ENCODE measurements at regions not wholly inside any gene's neighbourhood (a gene's known extent, or its start where the extent isn't known, plus 50 kb on each side); places are given as distances from the start of the nearest gene placed in this dataset.
"Not testable (repeated sequence)": the region's sequence is repeated elsewhere in the genome, so short reads cannot be mapped to it uniquely, and the experiment has no call there.

DNA sequence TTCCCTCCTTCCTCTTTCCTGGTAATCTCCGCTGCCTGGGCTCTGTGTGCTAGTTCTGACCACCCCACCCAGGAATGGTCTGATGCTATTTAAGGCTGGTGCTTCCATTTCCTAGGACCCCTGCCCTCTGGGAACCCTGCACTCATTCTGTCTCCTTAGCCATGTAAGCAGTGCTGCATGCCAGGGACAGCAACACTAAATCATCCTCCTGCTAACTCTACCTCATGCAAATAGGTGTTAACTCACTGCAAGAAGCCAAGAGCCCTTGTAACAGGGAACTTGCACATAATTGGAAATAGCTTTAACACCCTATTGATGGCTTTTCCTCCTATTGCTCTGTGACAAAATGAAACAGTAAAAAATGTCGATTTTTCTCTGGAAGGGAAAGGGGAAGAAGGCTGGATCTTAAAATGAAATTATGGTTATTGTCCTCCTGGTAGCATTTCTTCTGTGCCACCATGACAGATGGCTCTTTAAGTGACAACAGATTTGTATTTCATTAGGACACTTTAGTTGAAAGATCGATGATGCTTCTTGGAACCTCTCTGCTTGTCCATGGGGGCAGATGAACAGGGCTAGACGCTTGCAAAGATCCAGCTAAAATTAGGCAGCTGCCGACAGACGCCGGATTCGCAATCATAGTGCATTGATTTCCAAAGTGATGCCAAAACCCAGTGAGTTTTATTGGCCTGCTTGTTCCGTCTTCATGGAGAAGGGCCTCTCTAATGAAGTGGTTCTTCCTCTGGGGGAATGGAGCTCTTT, 551.7 kb downstream of the MATN1 start:
- no peak for ATAC-seq
- peak; percentile 32 for DNase-seq (ENCODE audit: low spot score)
- intact Hi-C loops (cut with DNase I), result no loop called here

DNA sequence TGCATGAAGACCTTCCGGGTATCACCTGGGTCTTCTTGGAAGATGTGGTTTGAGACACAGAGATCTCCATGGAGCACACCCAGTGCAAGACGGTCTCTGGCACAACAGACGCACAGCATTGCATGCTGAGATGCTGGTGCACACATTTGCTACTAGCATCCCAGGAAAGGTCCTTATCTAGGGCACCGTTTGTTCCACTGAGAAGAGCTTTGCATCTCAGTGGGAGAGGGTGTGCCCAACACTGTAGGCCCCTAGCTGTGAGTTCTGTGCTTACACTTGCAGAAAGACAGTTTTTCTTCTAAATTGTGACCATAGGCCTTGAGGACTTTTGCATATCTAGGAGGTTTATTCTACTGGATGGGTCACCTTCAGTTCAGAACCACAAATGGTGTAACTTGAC, 554.1 kb downstream of the MATN1 start:
- DNase-seq (ENCODE audit: low spot score), result peak; percentile 27
- ATAC-seq, result no peak
- intact Hi-C loops (cut with DNase I), result no loop called here

DNA sequence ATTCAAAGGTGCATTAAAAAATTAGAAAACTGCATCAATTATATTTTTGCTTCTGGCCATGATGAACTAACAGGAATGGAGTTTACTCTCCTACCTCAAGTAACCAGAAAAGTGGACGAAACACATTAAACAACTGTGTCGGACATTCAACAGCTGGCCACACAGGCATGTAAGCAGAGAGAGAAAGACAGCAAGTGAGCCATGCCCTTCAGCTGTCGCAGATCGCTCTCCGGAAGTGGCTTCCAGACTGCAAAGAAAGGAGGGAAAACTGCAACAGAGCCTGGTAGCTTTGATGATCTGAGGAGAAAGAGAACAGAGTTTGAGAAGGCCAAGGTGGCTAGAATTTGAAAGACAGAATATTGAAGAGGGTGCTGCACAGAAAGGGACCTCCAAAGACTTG, 557.2 kb downstream of the MATN1 start:
- peak; percentile 7 for DNase-seq (ENCODE audit: low spot score)
- intact Hi-C loops (cut with DNase I), result no loop called here
- no peak for ATAC-seq

DNA sequence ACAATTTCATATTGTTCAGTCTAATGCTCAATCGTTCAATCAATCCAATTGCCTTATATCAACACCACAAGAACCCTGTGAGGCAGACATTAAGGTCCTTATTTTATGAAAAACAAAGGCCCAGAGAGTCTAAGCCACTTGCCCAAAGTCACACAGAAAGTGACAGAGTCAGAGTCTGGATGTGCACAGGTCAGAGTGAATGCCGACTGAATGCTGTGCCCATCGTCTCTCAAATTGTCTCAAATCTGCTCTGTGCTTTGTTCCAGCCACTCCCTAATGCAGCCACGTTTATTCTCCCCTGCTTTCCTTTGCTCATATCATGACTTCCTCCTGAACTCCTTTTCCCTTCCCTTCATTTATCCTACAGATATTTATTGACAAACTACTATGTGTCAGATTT, 558.3 kb downstream of the MATN1 start:
- DNase-seq (ENCODE audit: low spot score) (no peak), ATAC-seq (no peak)
- intact Hi-C loops (cut with DNase I), result no loop called here

DNA sequence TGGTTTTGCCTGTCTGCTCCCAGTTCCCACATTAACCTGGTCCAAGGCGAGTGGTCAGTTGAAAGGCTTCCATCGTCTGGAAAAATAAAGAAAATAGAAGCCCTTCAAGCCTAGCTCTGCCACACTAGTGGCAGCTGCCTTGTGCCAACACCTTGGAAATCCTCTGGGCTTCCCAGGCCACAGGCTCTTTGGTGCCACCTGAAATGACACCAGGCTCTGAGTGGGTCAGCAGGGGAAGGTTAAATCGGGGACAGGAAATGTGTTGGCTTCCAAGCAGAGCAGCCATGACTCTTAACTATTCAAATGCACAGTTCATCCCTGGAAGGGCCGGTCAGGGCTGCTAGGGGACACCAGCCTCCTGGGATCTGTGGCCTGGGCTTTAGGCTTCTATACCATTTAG, 558.7 kb downstream of the MATN1 start:
- ATAC-seq, result no peak
- intact Hi-C loops (cut with DNase I), result no loop called here
- no peak for DNase-seq (ENCODE audit: low spot score)

DNA sequence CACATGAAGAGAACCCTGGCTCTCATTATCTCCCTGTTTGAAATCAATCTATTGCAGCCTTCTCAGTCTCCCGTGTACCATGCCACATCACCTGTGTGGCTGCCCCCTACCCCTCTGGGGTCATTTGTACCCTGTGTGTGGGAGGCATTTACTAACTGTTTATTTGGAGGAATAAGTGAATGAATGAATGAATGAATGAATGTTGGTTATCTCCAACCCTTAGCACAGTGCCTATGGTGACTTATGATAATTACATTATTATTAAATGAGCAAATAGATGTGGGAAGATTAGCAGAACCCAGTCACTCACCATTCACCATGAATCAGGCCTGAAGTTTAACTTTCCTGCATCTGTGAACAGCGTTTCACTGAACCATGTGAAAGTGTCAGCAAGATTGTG, 560.8 kb downstream of the MATN1 start:
- DNase-seq (ENCODE audit: low spot score) (no peak), ATAC-seq (no peak)
- intact Hi-C loops (cut with DNase I), result no loop called here

DNA sequence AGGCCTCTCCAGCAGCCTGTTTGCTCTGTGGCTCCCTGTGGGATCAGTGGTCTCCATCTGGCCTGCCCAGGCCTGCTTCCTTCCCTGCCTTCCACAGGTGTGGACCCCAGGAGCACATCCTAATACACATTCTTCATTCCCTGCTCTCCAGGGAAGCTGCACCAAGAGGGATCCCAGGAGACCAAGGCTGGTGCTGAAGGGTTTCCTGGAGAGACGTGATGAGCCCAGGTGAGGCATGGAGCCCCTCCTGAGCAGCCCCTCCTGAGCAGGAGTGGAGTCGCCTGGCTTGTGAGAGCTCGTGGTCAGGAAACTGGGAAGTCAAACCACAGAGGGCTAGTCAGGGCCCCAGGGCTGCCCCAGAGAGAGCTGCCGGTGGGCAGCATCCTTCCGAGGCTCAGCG, 561.4 kb downstream of the MATN1 start:
- intact Hi-C loops (cut with DNase I), result no loop called here
- ATAC-seq, result no peak
- DNase-seq (ENCODE audit: low spot score), result no peak

DNA sequence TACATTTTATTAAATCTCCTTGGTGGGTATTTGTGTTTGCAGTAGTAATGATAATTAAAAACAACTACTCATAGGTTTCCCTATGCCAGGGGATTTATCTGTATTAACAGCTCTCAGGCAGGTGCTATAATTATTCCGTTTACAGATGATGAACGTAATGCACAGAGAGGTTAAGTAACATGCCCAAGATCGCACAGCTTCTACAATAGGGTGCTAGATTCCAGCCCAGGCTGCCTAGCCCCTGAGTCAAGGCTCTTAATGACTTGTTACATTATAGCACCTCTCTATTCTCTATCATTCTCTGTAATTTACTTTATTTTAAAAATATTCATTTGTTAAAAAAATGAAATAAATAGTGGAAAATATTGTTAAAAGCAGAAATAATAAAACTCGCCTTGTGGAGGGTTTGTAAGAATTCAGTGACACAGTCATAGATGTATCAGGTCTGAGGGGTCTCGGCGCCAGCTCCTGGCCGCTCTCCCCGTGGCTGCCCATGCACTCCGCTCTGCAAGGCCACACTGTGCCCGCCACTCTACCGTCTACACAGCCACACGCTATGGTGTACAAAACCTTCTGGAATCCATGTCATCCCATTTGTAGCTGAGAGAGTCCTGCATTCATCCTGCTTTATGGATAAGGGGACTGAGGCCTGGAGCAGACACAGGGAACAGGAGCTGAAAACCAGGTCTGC, 562.2 kb downstream of the MATN1 start:
- ATAC-seq (no peak), DNase-seq (ENCODE audit: low spot score) (no peak)
- intact Hi-C loops (cut with DNase I), result no loop called here

DNA sequence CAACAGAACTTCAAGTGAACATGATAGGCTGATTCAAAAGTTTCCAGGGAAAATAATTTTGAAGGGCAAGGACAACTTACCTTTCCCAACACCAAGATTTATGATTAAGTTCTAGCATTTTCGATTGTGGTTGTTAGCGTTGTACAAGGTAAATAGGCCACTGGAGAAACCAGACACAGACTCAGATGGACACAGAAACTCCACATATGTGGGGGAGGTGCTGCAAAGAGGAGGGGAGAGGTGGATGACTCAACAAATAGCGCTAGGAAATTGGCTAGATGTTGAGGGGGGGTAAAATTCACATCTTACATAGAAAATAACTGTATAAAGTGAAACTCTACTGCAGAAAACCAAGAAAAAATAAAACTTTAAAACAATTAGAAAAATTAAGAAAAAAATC, 564.4 kb downstream of the MATN1 start:
- intact Hi-C loops (cut with DNase I), result no loop called here
- ATAC-seq (no peak), DNase-seq (ENCODE audit: low spot score) (no peak)

DNA sequence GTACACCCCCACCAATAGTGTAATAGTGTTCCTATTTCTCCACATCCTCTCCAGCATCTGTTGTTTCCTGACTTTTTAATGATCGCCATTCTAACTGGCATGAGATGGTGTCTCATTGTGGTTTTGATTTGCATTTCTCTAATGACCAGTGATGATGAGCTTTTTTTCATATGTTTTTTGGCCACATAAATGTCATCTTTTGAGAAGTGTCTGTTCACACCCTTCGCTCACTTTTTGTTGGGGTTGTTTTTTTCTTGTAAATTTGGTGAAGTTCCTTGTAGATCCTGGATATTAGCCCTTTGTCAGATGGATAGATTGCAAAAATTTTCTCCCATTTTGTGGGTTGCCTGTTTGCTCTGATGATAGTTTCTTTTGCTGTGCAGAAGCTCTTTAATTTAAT, 567.7 kb downstream of the MATN1 start:
- intact Hi-C loops (cut with DNase I); DNase-seq (ENCODE audit: low spot score); ATAC-seq: not testable (repeated sequence)

DNA sequence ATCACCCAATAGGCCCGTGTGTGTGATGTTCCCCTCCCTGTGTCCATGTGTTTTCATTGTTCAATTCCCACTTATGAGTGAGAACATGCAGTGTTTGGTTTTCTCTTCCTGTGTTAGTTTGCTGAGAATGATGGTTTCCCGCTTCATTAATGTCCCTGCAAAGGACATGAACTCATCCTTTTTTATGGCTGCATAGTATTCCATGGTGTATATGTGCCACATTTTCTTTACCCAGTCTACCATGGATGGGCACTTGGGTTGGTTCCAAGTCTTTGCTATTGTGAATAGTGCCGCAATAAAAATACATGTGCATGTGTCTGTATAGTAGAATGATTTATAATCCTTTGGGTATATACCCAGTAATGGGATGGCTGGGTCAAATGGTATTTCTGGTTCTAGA, 568.1 kb downstream of the MATN1 start:
- ATAC-seq; intact Hi-C loops (cut with DNase I); DNase-seq (ENCODE audit: low spot score): not testable (repeated sequence)

DNA sequence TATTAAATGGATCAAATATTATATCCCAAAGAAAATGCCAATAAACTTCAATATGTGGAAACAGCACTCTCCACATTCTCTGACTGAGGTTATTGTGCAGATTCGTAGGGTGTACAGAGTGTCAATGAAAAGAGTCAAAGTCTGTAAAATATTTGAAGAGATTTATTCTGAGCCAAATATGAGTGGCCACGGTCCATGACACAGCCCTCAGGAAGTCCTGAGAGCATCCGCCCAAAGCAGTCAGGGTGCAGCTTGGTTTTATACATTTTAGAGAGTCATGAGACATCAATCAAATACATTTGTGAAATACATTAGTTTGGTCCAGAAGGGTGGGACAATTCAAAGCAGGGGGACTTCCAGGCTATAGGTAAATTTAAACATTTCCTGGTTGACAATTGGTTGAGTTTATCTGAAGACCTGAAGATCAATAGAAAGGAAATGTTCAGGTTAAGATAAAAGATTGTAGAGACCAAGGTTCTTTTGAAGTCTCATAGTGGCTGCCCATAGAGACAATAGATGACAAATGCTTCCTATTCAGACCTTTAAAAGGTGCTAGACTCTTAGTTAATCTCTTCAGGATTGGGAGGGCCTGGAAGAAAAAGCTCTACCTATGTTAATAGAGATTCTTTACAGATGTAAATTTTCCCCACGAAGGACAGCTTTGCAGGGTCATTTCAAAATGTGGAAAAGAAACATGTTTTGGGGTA, 569.5 kb downstream of the MATN1 start:
- ATAC-seq (no peak), DNase-seq (ENCODE audit: low spot score) (no peak)
- intact Hi-C loops (cut with DNase I), result no loop called here

DNA sequence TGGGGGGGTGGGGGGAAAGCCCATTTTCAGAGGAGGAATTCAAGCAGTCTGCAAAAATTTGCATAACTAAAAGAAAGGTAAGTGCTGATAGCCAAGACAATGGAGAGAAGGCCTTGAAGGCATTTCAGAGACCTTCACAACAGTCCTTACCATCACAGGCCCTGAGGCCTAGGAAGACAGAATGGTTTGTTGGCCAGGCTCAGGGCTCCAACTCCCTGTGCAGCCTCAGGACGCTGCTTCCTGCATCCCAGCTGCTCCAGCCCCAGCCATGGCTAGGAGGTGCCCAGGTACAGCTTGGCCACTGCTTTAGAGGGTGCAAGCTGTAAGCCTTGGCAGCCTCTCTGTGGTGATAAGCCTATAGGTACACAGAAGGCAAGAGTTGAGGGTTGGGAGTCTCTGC, 571.6 kb downstream of the MATN1 start:
- DNase-seq (ENCODE audit: low spot score) (peak; percentile 23), ATAC-seq (no peak)
- intact Hi-C loops (cut with DNase I), result no loop called here

DNA sequence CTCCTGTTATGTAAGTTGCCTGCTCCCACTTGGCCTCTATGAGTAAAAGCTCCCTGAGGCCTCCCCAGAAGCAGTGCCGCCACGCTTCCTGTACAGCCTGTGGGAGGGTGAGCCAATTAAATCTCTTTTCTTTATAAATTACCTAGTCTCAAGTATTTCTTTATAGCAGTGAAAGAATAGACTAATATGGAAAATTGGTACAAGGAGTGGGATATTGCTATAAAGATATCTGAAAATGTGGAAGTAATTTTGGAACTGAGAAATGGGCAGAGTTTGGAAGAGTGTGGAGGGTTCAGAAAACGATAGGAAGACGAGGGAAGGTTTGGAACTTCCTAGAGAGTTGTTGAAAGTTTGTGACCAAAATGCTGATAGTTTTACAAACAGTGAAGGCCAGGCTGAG, 572.3 kb downstream of the MATN1 start:
- intact Hi-C loops (cut with DNase I), result no loop called here

DNA sequence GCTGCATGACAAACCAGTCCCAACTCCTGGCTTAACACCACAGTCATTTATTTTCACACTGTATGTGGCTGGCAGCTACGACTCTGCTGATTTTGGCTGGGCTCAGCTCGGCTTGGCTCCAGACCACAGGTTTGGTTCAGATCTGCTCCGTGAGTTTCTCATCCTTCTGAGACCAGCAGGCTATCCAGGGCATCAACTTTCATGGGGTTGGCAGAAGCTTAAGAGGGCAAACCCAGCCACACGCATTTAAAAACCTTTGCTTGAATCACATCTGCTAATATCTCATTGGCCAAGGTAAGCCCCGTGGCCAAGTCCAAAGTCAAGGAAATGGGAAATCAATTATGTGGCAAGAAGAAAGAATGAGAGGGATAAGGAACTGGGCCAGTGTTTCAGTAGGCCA, 574.2 kb downstream of the MATN1 start:
- no peak for ATAC-seq
- DNase-seq (ENCODE audit: low spot score), result peak; percentile 22
- intact Hi-C loops (cut with DNase I), result no loop called here

More for the DNA sequence above, 572.3 kb downstream of the MATN1 start:
- DNase-seq (ENCODE audit: low spot score), result no peak
- no peak for ATAC-seq

DNA sequence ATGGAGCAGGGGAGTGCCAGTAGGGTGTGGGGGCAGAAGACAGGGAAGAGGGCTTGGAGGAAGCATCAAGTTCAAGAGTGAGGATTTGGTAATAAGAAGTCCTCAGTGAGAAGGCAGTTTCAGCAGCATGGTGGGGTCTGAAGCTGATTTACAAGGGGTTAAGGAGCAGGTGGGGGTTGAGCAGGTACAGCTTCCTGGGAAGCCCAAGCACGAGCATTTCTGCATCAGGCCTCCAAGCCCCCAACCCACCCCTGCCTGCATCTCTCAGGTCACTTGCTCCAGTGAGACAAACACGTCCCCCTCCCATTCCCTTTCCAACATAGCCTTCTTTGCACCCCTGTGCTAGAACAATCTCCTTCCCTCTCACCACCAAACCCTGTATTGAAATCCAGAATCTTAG, 574.7 kb downstream of the MATN1 start:
- intact Hi-C loops (cut with DNase I), result no loop called here
- ATAC-seq, result no peak

DNA sequence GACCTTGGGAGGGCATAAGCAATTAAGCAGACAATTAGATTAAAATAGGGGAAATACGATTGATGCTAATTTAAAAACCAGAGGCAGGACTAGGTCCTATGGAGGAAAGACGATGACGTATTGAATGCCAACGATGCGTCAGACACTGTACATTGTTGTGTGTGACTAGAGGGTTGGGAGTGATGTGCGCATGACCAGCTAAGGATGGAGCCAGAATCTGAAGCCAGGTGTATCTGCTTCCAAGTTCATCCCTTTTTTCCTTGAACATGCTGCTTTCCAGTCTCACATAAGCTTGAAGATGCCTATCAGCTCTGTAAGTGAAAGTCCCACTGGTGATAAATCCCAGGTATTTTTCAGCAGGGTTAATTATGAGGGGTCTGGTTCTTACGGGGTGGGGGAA, 576.2 kb downstream of the MATN1 start:
- no peak for ATAC-seq
- DNase-seq (ENCODE audit: low spot score), result no peak
- intact Hi-C loops (cut with DNase I), result no loop called here

More for the DNA sequence above, 574.7 kb downstream of the MATN1 start:
- no peak for DNase-seq (ENCODE audit: low spot score)

DNA sequence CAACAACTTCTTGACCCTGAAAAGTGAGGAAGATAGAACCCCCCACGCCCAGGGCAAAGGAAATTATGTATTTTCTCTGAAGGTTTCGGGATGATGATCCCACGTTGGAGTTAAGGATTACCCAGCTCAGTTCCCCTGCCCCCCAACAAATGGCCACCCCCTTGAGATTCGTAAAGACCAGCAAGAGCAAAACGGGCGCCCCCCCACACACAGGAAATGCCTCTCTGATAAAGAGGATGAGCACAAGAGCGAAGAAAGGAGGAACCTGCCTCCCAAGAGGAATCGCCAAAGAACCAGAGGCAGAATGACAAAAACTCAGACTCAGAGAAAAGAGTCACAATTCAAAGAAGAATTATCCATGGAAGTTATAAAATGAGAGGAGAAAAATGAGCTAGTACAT, 576.9 kb downstream of the MATN1 start:
- ATAC-seq (no peak), DNase-seq (ENCODE audit: low spot score) (peak; percentile 17)
- intact Hi-C loops (cut with DNase I), result no loop called here

DNA sequence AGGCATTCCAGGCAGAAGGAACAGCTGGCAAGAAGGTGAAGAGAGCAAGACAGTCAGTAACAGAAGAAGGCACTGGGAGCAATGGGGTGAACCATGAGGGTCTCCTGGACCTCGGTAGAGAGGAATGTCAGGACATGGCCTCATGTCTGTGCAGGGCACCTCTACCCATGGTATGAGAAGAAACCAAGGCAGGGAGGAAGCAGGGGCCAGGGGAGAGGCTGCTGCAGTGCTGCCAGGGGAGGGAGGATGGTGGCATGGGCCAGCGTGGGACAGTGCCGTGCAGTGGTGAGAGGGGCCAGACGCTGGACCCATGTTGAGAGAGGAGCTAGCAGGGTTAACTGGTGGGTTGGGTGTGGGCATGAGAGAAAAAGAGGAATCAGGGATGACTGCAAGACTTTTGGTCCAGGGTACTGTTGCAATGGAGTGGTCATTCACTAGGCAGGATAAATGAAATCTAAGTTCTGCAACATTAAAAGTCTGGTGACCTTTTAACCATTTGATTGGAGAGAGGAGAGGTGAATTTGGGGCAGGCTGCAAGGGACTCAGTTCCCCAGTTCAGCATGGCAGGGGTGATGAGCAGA, 577.6 kb downstream of the MATN1 start:
- no peak for ATAC-seq
- intact Hi-C loops (cut with DNase I), result no loop called here
- DNase-seq (ENCODE audit: low spot score), result peak; percentile 7

DNA sequence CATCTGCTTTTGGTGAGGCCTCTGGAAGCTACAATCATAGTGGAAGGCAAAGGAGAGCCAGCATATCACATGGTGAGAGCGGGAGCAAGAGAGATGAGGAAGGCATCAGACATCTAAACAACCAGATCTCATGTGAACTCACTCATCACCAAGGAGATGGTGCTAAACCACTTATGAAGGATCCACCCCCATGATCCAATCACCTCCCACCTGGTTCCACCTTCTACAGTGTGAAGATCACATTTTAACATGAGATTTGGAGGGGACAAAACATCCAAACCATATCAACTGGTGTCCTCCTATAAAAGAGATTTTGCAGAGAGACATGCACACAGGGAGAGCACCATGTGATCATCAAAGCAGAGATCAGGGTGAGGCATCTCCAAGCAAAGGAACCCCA, 578.6 kb downstream of the MATN1 start:
- ATAC-seq, result no peak
- intact Hi-C loops (cut with DNase I), result no loop called here
- no peak for DNase-seq (ENCODE audit: low spot score)

Measured in sciatic nerve (tissue), 2 donors.